ENCODE measurements at regions not wholly inside any gene's neighbourhood (a gene's known extent, or its start where the extent isn't known, plus 50 kb on each side); places are given as distances from the start of the nearest gene placed in this dataset.
"Not testable (repeated sequence)": the region's sequence is repeated elsewhere in the genome, so short reads cannot be mapped to it uniquely, and the experiment has no call there.

DNA sequence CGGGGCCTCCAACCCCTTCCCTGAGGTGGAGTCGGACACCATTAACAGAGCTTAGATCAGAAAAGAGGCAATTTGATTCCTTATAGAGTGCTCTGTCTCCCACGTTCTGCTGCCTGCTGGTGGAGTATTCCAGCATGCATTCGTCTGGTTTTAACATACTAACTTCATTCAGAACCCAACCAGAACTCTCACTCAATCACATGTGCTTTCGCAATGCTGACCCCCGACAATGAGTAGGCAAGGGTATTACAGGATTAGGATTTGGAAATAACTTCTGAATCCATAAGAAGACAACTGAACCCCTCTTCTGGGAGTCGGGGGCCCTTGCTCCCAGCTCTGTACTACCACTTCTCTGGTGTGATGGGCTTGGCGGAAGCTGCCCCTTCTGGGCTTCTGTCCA lies 55.7 kb upstream of the HABP2 start:
- no peak overlapping the region for H3K4me3 ChIP-seq
- no peaks in the 10 kb centered on the region for H3K27me3 ChIP-seq
- H3K4me1 ChIP-seq: no peaks in the 10 kb centered on the region
- WGBS (ENCODE audit: insufficient coverage, low coverage, low lambda C conversion rate, missing lambda C conversion rate): 70% methylated on average over 6 of the region's 8 CpGs
- intact Hi-C loops (cut with DNase I): no loop called here
- DNase-seq: no peak
- TF ChIP-seq, protein P1, sequence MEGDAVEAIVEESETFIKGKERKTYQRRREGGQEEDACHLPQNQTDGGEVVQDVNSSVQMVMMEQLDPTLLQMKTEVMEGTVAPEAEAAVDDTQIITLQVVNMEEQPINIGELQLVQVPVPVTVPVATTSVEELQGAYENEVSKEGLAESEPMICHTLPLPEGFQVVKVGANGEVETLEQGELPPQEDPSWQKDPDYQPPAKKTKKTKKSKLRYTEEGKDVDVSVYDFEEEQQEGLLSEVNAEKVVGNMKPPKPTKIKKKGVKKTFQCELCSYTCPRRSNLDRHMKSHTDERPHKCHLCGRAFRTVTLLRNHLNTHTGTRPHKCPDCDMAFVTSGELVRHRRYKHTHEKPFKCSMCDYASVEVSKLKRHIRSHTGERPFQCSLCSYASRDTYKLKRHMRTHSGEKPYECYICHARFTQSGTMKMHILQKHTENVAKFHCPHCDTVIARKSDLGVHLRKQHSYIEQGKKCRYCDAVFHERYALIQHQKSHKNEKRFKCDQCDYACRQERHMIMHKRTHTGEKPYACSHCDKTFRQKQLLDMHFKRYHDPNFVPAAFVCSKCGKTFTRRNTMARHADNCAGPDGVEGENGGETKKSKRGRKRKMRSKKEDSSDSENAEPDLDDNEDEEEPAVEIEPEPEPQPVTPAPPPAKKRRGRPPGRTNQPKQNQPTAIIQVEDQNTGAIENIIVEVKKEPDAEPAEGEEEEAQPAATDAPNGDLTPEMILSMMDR (IDR thresholded peaks at IDR 0.05): no peak
- TF ChIP-seq POLR2A (IDR thresholded peaks at IDR 0.05): no peak
- no peak overlapping the region for H3K27ac ChIP-seq
- ATAC-seq: no peak
- no peaks in the 10 kb centered on the region for H3K36me3 ChIP-seq
- H3K9me3 ChIP-seq: no peaks in the 10 kb centered on the region

DNA sequence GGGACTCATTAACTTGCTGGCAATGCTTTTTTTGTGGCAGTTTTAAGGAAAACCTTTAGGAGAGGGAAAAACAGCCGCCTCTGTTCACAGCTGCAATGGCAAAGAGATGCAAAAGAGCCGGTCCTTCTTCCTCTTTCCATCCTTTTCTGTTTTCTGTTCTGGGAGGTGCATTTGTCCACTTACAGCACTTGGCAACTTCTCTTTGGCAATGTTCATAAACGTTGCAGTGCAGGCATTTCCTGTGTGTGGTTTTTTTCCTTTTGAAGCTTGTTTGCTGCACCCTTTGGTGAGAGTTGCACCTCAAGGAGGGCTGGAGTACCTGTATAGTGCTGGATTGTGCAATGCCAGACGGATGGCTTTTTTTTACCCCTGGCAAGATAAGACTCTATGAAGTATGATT lies 53.9 kb upstream of the HABP2 start:
- no peaks in the 10 kb centered on the region for H3K9me3 ChIP-seq
- H3K27ac ChIP-seq: no peak overlapping the region
- no peaks in the 10 kb centered on the region for H3K36me3 ChIP-seq
- no peaks in the 10 kb centered on the region for H3K27me3 ChIP-seq
- no peaks in the 10 kb centered on the region for H3K4me1 ChIP-seq
- no peak for TF ChIP-seq POLR2A (IDR thresholded peaks at IDR 0.05)
- TF ChIP-seq, protein P1 (IDR thresholded peaks at IDR 0.05): no peak
- H3K4me3 ChIP-seq: no peak overlapping the region
- intact Hi-C loops (cut with DNase I): no loop called here
- ATAC-seq: no peak
- WGBS (ENCODE audit: insufficient coverage, low coverage, low lambda C conversion rate, missing lambda C conversion rate): 25% methylated on average over 4 of the region's 4 CpGs
- no peak for DNase-seq

DNA sequence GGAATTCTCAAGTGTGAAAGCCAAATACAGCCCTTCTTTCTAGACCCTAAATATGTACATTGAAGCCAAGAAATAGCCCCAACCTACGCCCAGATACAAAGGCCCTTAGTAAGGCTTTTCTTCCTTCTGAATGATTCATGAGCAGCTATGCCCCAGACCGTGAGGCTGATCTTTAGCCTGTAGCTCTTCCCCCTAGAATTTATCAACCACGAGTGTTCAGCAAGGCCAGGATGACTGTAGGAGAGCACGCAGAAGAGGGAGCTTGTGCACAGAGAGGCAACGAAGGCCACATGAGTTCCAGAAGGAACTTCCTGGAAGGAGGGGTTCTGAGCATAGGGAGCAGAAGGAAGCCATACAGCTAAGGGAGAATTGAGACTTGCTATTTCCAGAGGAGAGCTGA lies 53.0 kb upstream of the HABP2 start:
- intact Hi-C loops (cut with DNase I): no loop called here
- H3K36me3 ChIP-seq: no peaks in the 10 kb centered on the region
- no peaks in the 10 kb centered on the region for H3K9me3 ChIP-seq
- ATAC-seq: no peak
- no peaks in the 10 kb centered on the region for H3K27me3 ChIP-seq
- TF ChIP-seq, protein P1 (IDR thresholded peaks at IDR 0.05): no peak
- no peak for TF ChIP-seq POLR2A (IDR thresholded peaks at IDR 0.05)
- no peaks in the 10 kb centered on the region for H3K4me1 ChIP-seq
- 57% methylated on average over 5 of the region's 5 CpGs for WGBS (ENCODE audit: insufficient coverage, low coverage, low lambda C conversion rate, missing lambda C conversion rate)
- H3K27ac ChIP-seq: no peak overlapping the region
- H3K4me3 ChIP-seq: no peak overlapping the region
- DNase-seq: no peak

DNA sequence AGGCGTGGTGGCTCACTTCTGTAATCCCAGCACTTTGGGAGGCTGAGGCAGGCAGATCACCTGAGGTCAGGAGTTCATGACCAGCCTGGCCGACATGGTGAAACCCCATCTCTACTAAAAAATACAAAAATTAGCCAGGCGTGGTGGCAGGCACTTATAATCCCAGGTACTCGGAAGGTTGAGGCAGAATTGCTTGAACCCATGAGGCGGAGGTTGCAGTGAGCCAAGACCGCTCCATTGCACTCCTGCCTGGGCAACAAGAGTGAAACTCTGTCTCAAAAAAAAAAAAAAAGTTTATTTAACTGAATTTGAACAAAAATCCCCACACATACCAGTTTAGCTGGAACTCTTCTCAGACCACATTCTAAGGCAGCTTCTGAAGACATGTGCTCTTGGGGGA lies 51.8 kb upstream of the HABP2 start:
- intact Hi-C loops (cut with DNase I); H3K36me3 ChIP-seq; H3K9me3 ChIP-seq; DNase-seq; H3K27ac ChIP-seq; ATAC-seq; H3K27me3 ChIP-seq; H3K4me3 ChIP-seq; H3K4me1 ChIP-seq: not testable (repeated sequence)
- 84% methylated on average over 5 of the region's 6 CpGs for WGBS (ENCODE audit: insufficient coverage, low coverage, low lambda C conversion rate, missing lambda C conversion rate)

Small RNA genes in the stretch of these regions (small RNA-seq; reads per million reads assigned to genes)
- gene RNU7-165P: 0 reads per million in 2 experiments

Data from right lobe of liver (tissue), 6 donors.